ENCODE measurements at regions not wholly inside any gene's neighbourhood (a gene's known extent, or its start where the extent isn't known, plus 50 kb on each side); places are given as distances from the start of the nearest gene placed in this dataset.

- no peaks in the 10 kb centered on the region for H3F3A ChIP-seq (ENCODE audit: control insufficient read depth, insufficient read depth)
- H3K79me2 ChIP-seq (ENCODE audit: control insufficient read depth, low read length): no peaks in the 10 kb centered on the region
- no peaks in the 10 kb centered on the region for H3K36me3 ChIP-seq (ENCODE audit: control insufficient read depth, low read length)
- no peak for TF ChIP-seq EZH2phosphoT487 (IDR thresholded peaks at IDR 0.05; ENCODE audit: borderline replicate concordance, low read length)
- no peak for TF ChIP-seq CTCF (IDR thresholded peaks at IDR 0.05; ENCODE audit: low read depth, low read length, poor library complexity, severe bottlenecking)
- H3K27ac ChIP-seq (ENCODE audit: low read depth, low read length): no peak overlapping the region
- H4K20me1 ChIP-seq (ENCODE audit: control insufficient read depth, insufficient read depth, low read depth, low read length): no peaks in the 10 kb centered on the region
- no peak overlapping the region for H3K4me3 ChIP-seq (ENCODE audit: low read length)
- H3K4me1 ChIP-seq (ENCODE audit: control insufficient read depth, low read length): no peaks in the 10 kb centered on the region
- H3K27me3 ChIP-seq (ENCODE audit: control insufficient read depth, low read length): 0 out of 2 replicates have a peak, but pooled peaks cover 3% of the 10 kb centered on the region
- H3K4me2 ChIP-seq (ENCODE audit: low read length): no peak overlapping the region
- H3K9me3 ChIP-seq (ENCODE audit: control insufficient read depth, insufficient read depth, low read length): no peaks in the 10 kb centered on the region
- H3K9me2 ChIP-seq (replicated peaks; ENCODE audit: control insufficient read depth, low read length): no peaks in the 10 kb centered on the region
Measured at GRCh38 chr4:152168987-152169616, 366.8 kb downstream of the FBXW7 start.

GRCh38 chr4:152166567-152166966 is 369.3 kb downstream of the FBXW7 start:
- H3F3A ChIP-seq (ENCODE audit: control insufficient read depth, insufficient read depth): no peaks in the 10 kb centered on the region
- TF ChIP-seq EZH2phosphoT487 (IDR thresholded peaks at IDR 0.05; ENCODE audit: borderline replicate concordance, low read length): no peak
- TF ChIP-seq CTCF (IDR thresholded peaks at IDR 0.05; ENCODE audit: low read depth, low read length, poor library complexity, severe bottlenecking): no peak
- H3K4me3 ChIP-seq (ENCODE audit: low read length): no peak overlapping the region
- H3K9me2 ChIP-seq (replicated peaks; ENCODE audit: control insufficient read depth, low read length): no peaks in the 10 kb centered on the region
- no peaks in the 10 kb centered on the region for H3K36me3 ChIP-seq (ENCODE audit: control insufficient read depth, low read length)
- H3K79me2 ChIP-seq (ENCODE audit: control insufficient read depth, low read length): no peaks in the 10 kb centered on the region
- no peaks in the 10 kb centered on the region for H3K4me1 ChIP-seq (ENCODE audit: control insufficient read depth, low read length)
- no peak overlapping the region for H3K27ac ChIP-seq (ENCODE audit: low read depth, low read length)
- 0 out of 2 replicates have a peak, but pooled peaks cover 3% of the 10 kb centered on the region for H3K27me3 ChIP-seq (ENCODE audit: control insufficient read depth, low read length)
- H3K4me2 ChIP-seq (ENCODE audit: low read length): no peak overlapping the region
- H4K20me1 ChIP-seq (ENCODE audit: control insufficient read depth, insufficient read depth, low read depth, low read length): no peaks in the 10 kb centered on the region
- H3K9me3 ChIP-seq (ENCODE audit: control insufficient read depth, insufficient read depth, low read length): no peaks in the 10 kb centered on the region

- Histone ChIP-seq H3K9me2 (replicated peaks; ENCODE audit: control insufficient read depth, low read length) (no peaks in the 10 kb centered on the region), H3K4me1 (ENCODE audit: control insufficient read depth, low read length) (no peaks in the 10 kb centered on the region), H3K36me3 (ENCODE audit: control insufficient read depth, low read length) (no peaks in the 10 kb centered on the region), H3F3A (ENCODE audit: control insufficient read depth, insufficient read depth) (no peaks in the 10 kb centered on the region), H3K79me2 (ENCODE audit: control insufficient read depth, low read length) (no peaks in the 10 kb centered on the region), H3K27me3 (ENCODE audit: control insufficient read depth, low read length) (0 out of 2 replicates have a peak, but pooled peaks cover 3% of the 10 kb centered on the region), H3K4me2 (ENCODE audit: low read length) (no peak overlapping the region), H3K9me3 (ENCODE audit: control insufficient read depth, insufficient read depth, low read length) (no peaks in the 10 kb centered on the region), H3K27ac (ENCODE audit: low read depth, low read length) (no peak overlapping the region), H3K4me3 (ENCODE audit: low read length) (no peak overlapping the region), H4K20me1 (ENCODE audit: control insufficient read depth, insufficient read depth, low read depth, low read length) (no peaks in the 10 kb centered on the region)
- TF ChIP-seq CTCF (IDR thresholded peaks at IDR 0.05; ENCODE audit: low read depth, low read length, poor library complexity, severe bottlenecking) (no peak), EZH2phosphoT487 (IDR thresholded peaks at IDR 0.05; ENCODE audit: borderline replicate concordance, low read length) (no peak)
Measured at GRCh38 chr4:152165846-152166245, 370.0 kb downstream of the FBXW7 start.

Measured in DOHH2 (cell line).